Heart left ventricle (tissue), 13 donors: ENCODE measurements at regions not wholly inside any gene's neighbourhood (a gene's known extent, or its start where the extent isn't known, plus 50 kb on each side); places are given as distances from the start of the nearest gene placed in this dataset.

Experiments used
- POLR2A ChIP-seq, 2 donors: fragments of 450-650 bp; IDR thresholded peaks; one replicate each; pipeline ENCODE4 v1.6.1; 2017; ENCODE audit warnings: antibody characterized with exemption in 2 of 2, mild to moderate bottlenecking in 2 of 2, moderate library complexity in 2 of 2
- TF ChIP-seq, protein P1 (sequence below), 12 donors: fragments of 200-600 bp; sonication (generic) in 4 of 12; IDR thresholded peaks; one replicate each; pipeline versions ENCODE4 v1.5.0 to v1.8.0; 2018 to 2022; ENCODE audit warnings: antibody characterized with exemption in 12 of 12, mild to moderate bottlenecking in 5 of 12
- donor health status: ischemic (EF 13 %, LVEDD 7.1; RV severe dilation, severe dysfunction).
- donor health status: DM: no; HTN: yes; CAD: no.
- donor health status: DM: no; HTN: no; CAD: no.
- donor health status: ischemic (EF 25% LVEDD 6.9; RV normal size, moderate dysfunction).
- donor health status: ischemic (EF 25% LVEDD 5.7; RV mildly dilated, moderate dysfunction).
- donor health status: ischemic (EF 35%, LVEDD 5.7; RV mildly dilated, moderate dysfunction).
- donor health status: nonischemic (EF 11% LVEDD 7.7; RV severe dilation, severe dysfunction).
- donor health status: DM: yes; HTN: yes; CAD: no.
- donor health status: PGD.
- donor health status: ischemic (EF 29% LVEDD 5.4; RV normal size, mild dysfunction).
- donor health status: nonischemic (EF 23%, LVEDD 6.1; RV moderate dilation, normal function).

DNA sequence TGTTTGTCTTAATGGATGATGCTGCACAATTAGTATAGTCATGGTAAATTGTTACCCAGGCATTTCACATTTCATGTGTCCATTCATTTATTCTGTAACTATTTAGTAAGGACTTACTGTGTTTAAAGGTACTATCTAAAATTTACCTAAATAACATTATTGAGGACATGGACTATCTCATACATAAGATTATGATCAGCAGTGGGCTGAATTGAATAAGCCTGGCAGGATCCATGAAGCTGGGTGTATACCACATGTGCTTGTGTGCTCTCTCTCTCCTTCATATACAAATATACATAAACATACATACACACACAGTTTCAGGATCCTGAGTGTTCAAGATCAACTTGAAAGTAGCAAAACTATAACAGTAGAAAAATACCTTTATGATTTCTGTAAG lies 595.4 kb downstream of the EPM2A start:
- TF ChIP-seq, protein P1, sequence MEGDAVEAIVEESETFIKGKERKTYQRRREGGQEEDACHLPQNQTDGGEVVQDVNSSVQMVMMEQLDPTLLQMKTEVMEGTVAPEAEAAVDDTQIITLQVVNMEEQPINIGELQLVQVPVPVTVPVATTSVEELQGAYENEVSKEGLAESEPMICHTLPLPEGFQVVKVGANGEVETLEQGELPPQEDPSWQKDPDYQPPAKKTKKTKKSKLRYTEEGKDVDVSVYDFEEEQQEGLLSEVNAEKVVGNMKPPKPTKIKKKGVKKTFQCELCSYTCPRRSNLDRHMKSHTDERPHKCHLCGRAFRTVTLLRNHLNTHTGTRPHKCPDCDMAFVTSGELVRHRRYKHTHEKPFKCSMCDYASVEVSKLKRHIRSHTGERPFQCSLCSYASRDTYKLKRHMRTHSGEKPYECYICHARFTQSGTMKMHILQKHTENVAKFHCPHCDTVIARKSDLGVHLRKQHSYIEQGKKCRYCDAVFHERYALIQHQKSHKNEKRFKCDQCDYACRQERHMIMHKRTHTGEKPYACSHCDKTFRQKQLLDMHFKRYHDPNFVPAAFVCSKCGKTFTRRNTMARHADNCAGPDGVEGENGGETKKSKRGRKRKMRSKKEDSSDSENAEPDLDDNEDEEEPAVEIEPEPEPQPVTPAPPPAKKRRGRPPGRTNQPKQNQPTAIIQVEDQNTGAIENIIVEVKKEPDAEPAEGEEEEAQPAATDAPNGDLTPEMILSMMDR (IDR thresholded peaks at IDR 0.05): no peak
- no peak for TF ChIP-seq POLR2A (IDR thresholded peaks at IDR 0.05)
